Right hindlimb (tissue), 1 donor: ENCODE measurements at regions not wholly inside any gene's neighbourhood (a gene's known extent, or its start where the extent isn't known, plus 50 kb on each side); places are given as distances from the start of the nearest gene placed in this dataset.
"Not testable (repeated sequence)": the region's sequence is repeated elsewhere in the genome, so short reads cannot be mapped to it uniquely, and the experiment has no call there.

Experiments
- DNase-seq: peaks from one replicate; pipeline ENCODE4 v3.0.0-alpha.2; 2018

GRCh38 chr22:22785316-22786065 lies 102.1 kb upstream of the IGLL5 start:
- DNase-seq: no peak

DNA sequence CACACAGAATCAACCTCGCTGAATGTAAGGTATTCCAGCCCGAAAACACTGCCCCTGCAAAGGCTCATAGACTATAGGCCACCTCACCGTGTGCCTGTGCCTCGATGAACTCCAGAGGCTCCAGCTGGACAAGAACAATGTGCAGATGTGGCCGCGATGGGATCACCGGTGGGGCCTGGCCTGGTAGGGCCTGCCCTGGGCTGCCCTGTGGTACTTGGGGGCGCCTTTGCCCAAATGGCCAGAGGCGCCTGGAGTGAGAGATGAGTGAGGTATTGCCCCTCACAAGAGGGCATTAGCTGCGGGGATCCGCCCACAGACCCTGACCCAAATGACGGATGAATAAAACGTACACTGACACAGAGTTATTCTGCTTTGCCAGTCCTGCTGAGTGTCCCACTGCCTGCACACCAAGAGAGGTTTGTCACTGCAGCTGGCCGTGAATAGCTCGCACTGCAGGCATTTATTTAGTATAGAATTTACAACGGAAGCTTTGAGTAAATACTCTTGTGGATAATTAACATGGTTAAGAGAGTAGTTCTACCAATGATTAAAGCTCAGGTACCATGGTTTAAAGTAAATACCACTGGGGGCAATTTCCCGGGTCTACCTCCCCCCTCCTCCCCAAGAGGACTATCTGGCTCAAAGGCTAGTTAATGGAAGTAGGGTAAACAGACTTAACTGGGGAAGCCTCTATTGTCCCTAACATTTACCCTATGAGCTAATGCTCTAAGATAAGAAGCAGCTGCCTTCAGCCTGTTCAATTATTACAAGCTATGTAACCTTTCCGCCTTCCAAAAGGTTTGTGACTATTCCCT lies 101.1 kb upstream of the IGLL5 start:
- DNase-seq: no peak

- no peak for DNase-seq
Observed at GRCh38 chr22:22787151-22787550, 100.5 kb upstream of the IGLL5 start.

GRCh38 chr22:22787786-22788459 lies 99.7 kb upstream of the IGLL5 start:
- DNase-seq: peak; percentile 34

DNA sequence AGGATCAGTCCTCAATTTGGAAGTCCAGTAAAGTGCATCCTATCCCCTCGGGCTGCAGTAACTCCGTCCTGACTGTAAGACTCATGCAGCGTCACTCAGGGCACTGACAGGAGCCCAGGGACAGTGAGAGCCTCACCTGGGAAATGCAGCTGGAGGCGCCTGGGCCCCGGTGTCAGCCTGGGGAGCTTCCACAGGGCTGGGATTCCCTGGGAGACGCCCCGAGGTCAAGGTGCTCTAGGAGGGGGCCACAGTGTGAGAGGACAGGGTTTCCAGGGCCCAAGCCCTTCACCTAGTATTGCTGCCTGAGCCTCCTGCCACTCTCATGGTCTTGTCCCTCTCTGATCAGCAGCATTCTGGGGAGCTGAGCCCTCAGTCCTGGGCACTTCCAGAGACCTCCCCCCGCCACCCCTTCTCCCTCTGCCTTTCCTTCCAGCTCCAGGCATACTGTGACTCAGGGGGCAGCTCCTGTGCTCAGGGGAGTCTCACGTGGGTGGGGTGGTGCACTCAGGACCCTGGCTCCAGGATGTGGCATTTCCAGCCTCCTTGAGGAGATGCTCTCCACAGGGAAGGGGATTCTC lies 99.1 kb upstream of the IGLL5 start:
- no peak for DNase-seq

GRCh38 chr22:22789233-22789921 lies 98.2 kb upstream of the IGLL5 start:
- no peak for DNase-seq

- no peak for DNase-seq
Observed at GRCh38 chr22:22789922-22790845, 97.4 kb upstream of the IGLL5 start.

GRCh38 chr22:22791438-22792181 lies 96.0 kb upstream of the IGLL5 start:
- no peak for DNase-seq

- not testable (repeated sequence) for DNase-seq
Observed at GRCh38 chr22:22792205-22792786, 95.3 kb upstream of the IGLL5 start.

GRCh38 chr22:22795639-22796038 lies 92.0 kb upstream of the IGLL5 start:
- DNase-seq: not testable (repeated sequence)

GRCh38 chr22:22796724-22797123 lies 90.9 kb upstream of the IGLL5 start:
- no peak for DNase-seq

- DNase-seq: no peak
Observed at GRCh38 chr22:22798232-22798616, 89.4 kb upstream of the IGLL5 start.

DNA sequence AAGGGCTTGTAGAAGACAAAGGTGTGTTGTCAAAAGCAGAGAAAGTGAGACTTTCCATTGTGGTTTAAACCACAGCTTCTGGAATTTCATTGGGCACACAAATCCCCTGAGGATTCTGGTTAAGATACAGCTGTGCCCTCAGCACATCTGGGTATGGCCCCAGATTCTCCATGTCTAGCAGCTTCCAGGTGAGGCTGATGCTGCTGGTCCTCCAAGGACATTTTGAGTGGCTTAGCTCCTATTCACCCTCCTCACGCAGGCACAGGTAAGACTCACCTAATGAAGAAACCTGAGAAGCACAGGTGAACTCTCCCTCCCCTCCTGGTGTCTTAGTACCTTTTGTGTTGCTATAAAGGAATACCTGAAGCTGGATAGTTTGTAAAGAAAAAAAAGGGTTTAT lies 88.9 kb upstream of the IGLL5 start:
- DNase-seq: no peak

DNA sequence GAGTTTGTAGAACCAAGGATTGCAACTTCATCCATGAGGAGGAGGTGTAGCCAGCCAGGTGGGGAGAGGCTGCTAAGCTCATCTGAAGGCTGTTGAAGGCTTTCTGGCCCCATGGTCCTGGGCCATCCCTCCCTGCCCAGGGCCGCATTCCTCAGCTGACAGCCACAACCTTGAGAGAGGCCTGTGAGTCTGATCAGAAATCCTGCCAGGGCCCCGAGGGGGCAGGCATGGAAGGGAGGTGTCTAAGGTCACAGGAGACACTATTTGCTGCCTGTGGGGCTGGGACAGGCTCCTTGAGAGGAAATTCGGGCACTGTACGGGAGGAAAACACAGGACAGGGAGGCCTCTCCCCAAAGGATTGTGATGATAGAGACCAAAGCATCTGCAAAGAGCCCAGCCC lies 88.1 kb upstream of the IGLL5 start:
- no peak for DNase-seq

DNA sequence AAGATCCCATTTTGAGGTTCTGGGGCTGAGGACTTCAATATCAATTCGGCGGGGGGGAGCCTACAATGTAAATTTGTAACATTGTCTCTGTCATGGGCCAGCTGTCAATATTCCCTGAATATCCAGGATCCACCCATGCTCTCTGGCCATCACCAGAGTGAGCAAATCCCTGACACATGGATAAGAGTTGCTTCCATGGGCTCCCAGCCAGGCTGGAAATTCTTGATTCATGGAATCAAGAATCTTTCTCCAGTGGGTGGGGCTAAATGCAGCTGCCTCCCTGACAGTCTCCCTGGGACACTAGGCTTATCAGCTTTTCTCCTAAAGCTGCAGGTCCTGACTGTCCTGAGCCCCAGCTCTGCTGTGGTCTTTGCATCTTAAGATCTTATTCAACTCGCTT lies 86.9 kb upstream of the IGLL5 start:
- peak; percentile 68 for DNase-seq

DNA sequence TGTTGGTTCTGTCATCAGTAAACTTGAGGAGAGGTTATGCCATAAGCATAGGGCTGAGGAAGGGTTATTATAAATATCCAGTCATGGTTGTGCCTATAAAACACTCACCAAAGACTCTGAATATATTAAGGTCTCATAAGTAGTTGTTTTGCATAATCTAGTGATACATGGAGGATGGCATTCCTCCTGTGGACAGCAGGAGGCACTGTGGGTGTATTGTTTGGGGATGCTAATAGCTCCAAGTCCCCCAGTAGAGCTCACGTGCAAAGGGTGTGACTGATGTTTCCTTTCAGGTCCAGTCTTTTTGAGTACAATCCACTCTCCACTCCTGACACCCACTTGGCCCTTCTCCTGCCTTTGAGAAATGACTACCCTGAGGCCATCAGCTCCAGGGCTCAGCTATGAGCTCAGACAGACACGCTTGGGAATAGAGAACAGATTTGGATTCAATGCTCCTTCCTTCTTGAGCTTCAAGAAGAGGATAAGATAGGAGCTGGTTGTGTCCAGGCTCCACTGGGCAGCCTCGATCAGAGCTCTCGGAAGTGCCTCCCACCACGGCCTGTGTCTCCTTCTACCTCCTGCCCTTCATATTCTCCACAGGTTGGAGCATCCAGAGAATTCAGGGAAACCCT lies 85.2 kb upstream of the IGLL5 start:
- no peak for DNase-seq

DNA sequence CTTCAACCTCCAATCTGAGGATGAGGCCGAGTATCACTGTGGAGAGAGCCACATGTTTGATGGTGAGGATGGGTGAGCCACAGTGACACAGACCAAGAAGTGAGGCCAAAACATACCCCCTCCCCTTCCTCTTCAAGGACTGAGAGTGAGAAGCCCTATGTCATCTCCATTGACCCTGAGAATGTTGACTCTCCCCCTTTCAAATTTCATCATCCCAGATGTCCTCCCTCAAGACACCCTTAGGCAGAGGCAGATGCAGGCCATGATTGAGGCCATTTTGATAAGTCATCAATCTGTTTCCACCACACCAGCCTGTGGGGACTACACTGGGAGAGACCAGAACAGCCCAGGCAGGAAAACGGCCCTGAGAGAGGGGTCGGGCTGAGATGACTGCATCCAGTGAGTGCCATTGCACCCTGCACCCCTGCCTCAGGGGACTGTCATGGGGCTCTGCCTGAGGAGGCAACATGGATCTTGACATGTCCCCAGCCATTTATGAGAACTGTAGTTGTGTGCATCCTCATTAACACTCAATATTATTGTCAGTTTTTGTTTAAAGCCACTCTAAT lies 84.2 kb upstream of the IGLL5 start:
- DNase-seq: no peak

GRCh38 chr22:22810018-22810427 lies 77.6 kb upstream of the IGLL5 start:
- peak; percentile 38 for DNase-seq

GRCh38 chr22:22810471-22810870 lies 77.1 kb upstream of the IGLL5 start:
- DNase-seq: no peak
